ENCODE measurements at regions not wholly inside any gene's neighbourhood (a gene's known extent, or its start where the extent isn't known, plus 50 kb on each side); places are given as distances from the start of the nearest gene placed in this dataset.

DNA sequence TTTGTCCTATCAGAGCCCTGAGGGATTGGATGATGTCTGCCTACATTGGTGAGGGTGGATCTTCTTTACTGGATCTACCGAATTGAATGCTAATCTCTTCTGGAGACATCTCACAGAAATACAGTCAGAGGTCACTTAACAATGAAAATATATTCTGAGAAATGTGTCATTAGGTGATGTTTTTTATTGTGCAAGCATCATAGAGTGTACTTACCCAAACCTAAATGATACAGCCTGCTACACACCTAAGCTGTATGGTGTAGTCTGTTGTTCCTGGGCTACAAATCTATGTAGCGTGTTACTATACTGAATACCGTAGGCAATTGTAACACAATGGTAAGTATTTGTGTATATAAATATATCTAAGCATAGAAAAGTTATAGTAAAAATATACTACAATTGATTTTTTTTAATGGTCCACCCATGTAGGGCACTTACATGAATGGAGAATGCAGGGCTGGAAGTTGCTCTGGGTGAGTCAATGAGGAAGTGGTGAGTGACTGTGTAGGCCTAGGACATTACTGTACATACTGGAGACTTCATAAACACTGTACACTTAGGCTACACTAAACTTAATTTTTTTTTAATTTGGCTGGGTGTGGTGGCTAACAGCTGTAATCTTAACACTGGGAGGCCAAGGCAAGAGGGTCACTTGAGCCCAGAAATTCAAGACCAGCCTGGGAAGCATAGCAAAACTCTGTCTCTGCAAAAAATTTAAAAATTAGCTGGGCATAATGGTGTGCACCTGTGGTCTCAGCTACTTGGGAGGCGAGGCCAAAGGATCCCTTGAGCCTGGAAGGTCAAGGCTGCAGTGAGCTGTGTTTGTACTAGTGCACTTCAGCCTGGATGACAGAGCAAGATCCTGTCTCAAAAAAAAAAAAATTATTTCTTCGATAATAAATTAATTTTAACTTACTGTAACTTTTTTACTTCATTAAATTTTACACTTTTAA lies 226.3 kb upstream of the UBE2E3 start:
- in situ Hi-C loops (cut with MboI; ENCODE audit: low pct_unique_long_range_greater_than_20kb, low sequenced_read_pairs, unreplicated experiment): no loop called here
- no peak for DNase-seq (ENCODE audit: low spot score)
- TF ChIP-seq, protein P1, sequence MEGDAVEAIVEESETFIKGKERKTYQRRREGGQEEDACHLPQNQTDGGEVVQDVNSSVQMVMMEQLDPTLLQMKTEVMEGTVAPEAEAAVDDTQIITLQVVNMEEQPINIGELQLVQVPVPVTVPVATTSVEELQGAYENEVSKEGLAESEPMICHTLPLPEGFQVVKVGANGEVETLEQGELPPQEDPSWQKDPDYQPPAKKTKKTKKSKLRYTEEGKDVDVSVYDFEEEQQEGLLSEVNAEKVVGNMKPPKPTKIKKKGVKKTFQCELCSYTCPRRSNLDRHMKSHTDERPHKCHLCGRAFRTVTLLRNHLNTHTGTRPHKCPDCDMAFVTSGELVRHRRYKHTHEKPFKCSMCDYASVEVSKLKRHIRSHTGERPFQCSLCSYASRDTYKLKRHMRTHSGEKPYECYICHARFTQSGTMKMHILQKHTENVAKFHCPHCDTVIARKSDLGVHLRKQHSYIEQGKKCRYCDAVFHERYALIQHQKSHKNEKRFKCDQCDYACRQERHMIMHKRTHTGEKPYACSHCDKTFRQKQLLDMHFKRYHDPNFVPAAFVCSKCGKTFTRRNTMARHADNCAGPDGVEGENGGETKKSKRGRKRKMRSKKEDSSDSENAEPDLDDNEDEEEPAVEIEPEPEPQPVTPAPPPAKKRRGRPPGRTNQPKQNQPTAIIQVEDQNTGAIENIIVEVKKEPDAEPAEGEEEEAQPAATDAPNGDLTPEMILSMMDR (IDR thresholded peaks at IDR 0.05; ENCODE audit: extremely low read depth, insufficient read depth, missing control alignments): no peak

DNA sequence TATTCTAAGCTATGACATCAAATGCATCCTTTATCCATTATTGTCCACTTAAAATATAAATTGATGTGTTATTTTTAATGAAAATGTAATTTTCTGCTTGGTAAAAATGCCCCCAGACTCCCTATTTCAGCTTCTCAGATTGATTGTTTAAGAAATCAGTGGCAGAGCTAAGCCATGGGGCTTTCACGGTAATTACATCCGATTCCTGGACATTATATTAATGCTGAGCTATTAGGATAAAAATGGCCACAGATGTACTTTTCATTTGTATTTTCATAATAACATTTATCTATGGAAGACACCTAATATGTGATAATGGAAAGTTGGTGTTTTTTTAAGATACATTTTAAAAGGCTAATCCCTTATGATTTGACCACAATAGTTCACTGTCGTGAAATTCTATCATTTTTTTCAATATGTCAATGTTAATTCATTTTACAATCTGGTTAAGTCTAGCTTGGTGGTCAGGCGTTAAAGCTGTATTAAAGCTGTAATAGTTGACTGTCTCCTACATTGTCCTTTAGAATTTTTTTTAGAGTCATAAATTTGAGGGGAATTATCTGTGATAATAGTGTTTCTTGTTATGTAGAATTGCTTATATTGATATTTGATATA lies 229.0 kb upstream of the UBE2E3 start:
- in situ Hi-C loops (cut with MboI; ENCODE audit: low pct_unique_long_range_greater_than_20kb, low sequenced_read_pairs, unreplicated experiment): no loop called here
- TF ChIP-seq, protein P1 (IDR thresholded peaks at IDR 0.05; ENCODE audit: extremely low read depth, insufficient read depth, missing control alignments): no peak

DNA sequence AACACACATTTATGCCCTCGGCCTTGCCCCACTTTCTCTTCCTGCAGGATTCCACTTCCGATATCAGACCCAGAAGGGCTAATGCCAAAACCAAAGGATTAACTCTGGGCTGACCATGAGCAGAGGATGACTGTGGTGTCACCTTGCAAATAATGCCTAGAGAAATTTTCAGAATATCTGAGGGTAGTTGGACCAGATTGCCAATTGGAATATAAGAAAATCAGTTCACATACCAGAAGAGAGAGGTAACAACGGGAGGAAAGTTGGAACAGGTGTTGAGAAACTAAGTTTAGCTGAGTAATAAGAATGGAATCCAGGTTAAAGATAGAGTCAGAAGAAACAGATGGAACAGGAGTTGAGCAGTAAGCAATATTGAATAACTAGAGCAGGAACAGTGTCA lies 232.7 kb upstream of the UBE2E3 start:
- in situ Hi-C loops (cut with MboI; ENCODE audit: low pct_unique_long_range_greater_than_20kb, low sequenced_read_pairs, unreplicated experiment): no loop called here
- TF ChIP-seq, protein P1 (IDR thresholded peaks at IDR 0.05; ENCODE audit: extremely low read depth, insufficient read depth, missing control alignments): no peak
- no peak for DNase-seq (ENCODE audit: low spot score)

More for the DNA sequence above, 229.0 kb upstream of the UBE2E3 start:
- no peak for DNase-seq (ENCODE audit: low spot score)

DNA sequence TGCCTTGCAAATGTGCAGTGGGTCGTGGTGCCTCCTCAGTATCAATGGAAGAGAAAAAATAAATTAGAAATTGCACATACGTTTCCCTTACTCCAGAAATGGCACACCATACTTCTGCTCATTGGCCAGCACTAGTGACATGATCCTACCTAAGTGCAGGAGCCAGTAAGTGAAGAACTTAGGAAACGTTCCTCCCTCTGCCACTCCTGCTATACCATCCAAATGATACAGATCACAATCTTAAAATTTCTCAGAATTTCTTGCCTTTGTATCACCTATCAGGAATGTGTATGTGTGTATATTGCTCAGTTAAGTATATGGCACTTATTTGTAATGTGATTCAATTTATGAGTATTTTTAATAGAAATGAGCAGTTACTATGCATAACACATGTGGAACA lies 237.0 kb upstream of the UBE2E3 start:
- in situ Hi-C loops (cut with MboI; ENCODE audit: low pct_unique_long_range_greater_than_20kb, low sequenced_read_pairs, unreplicated experiment): no loop called here
- DNase-seq (ENCODE audit: low spot score): no peak

DNA sequence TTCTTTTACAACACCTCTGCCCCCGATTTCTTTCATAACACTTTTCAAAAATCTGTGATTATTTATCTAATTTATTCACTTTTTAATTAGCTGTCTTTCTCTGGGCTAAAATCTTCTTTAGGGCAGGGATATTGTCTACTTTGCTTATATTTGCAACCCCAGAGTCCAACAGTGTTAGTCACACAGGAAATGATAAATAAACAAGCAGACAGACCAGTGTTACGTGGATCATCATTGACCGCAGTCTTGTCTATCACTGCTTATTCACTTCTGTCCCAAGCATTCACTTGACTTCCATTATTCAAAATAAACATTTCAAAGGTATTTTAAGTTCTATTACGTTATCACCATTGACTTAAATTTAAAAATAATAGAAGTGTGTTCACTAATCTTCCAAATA lies 237.6 kb upstream of the UBE2E3 start:
- in situ Hi-C loops (cut with MboI; ENCODE audit: low pct_unique_long_range_greater_than_20kb, low sequenced_read_pairs, unreplicated experiment): no loop called here
- no peak for DNase-seq (ENCODE audit: low spot score)
- TF ChIP-seq, protein P1 (IDR thresholded peaks at IDR 0.05; ENCODE audit: extremely low read depth, insufficient read depth, missing control alignments): no peak

More for the DNA sequence above, 237.0 kb upstream of the UBE2E3 start:
- TF ChIP-seq, protein P1 (IDR thresholded peaks at IDR 0.05; ENCODE audit: extremely low read depth, insufficient read depth, missing control alignments): no peak

DNA sequence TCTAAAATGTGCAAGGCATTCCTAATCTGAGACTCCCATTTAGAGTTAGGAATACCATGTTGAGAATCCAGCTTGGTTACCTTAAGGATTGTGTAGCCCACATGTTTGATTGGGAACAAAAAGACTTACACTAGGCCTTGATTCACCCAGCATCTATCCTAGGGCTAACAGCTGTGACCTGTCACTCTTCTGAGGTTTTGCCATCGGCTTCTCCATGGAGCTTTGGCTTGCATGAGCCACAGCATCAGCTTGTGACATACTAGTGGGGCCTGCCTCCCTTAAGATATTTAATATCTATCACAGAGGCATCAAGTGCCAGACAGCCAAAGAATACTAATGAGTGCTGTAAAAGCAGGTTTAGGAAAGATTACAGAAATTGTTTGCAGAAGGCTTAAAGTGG lies 241.3 kb upstream of the UBE2E3 start:
- no peak for DNase-seq (ENCODE audit: low spot score)
- TF ChIP-seq, protein P1 (IDR thresholded peaks at IDR 0.05; ENCODE audit: extremely low read depth, insufficient read depth, missing control alignments): no peak
- in situ Hi-C loops (cut with MboI; ENCODE audit: low pct_unique_long_range_greater_than_20kb, low sequenced_read_pairs, unreplicated experiment): no loop called here
